ENCODE measurements at regions not wholly inside any gene's neighbourhood (a gene's known extent, or its start where the extent isn't known, plus 50 kb on each side); places are given as distances from the start of the nearest gene placed in this dataset.

DNA sequence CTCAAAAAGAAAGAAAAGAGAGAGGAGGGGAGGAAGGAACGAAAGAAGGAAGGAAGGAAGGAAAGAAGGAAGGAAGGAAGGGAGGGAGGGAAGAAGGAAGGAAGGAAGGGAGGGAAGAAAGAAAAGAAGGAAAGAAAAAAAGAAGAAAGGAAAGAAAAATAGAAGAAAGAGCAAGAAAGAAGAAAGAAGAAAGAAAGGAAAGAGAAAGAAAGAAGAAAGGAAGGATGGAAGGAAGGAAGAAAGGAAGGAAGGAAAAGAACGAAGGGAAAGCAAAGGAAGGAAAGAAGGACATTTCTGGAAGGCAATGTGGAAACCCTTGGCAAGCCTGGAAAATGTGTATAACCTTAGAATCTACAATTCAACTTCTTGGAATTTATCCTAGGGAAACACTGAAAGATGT, 150.4 kb upstream of the LHX1 start:
- TF ChIP-seq, protein P1, sequence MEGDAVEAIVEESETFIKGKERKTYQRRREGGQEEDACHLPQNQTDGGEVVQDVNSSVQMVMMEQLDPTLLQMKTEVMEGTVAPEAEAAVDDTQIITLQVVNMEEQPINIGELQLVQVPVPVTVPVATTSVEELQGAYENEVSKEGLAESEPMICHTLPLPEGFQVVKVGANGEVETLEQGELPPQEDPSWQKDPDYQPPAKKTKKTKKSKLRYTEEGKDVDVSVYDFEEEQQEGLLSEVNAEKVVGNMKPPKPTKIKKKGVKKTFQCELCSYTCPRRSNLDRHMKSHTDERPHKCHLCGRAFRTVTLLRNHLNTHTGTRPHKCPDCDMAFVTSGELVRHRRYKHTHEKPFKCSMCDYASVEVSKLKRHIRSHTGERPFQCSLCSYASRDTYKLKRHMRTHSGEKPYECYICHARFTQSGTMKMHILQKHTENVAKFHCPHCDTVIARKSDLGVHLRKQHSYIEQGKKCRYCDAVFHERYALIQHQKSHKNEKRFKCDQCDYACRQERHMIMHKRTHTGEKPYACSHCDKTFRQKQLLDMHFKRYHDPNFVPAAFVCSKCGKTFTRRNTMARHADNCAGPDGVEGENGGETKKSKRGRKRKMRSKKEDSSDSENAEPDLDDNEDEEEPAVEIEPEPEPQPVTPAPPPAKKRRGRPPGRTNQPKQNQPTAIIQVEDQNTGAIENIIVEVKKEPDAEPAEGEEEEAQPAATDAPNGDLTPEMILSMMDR (tag by site-specific recombination; IDR thresholded peaks at IDR 0.05): no peak
- TF ChIP-seq ZNF747 (tag by site-specific recombination; IDR thresholded peaks at IDR 0.05): no peak
- no peak for TF ChIP-seq MEIS1 (CRISPR knock-in tag; IDR thresholded peaks at IDR 0.05; ENCODE audit: borderline replicate concordance)
- no peak for TF ChIP-seq ZNF704 (tag by site-specific recombination; IDR thresholded peaks at IDR 0.05)
- TF ChIP-seq ZNF211 (tag by site-specific recombination; IDR thresholded peaks at IDR 0.05; ENCODE audit: low read depth): no peak
- no peak for TF ChIP-seq REST (tag by site-specific recombination; IDR thresholded peaks at IDR 0.05)
- no peak for TF ChIP-seq GFI1B (tag by site-specific recombination; IDR thresholded peaks at IDR 0.05)
- TF ChIP-seq, protein P2, sequence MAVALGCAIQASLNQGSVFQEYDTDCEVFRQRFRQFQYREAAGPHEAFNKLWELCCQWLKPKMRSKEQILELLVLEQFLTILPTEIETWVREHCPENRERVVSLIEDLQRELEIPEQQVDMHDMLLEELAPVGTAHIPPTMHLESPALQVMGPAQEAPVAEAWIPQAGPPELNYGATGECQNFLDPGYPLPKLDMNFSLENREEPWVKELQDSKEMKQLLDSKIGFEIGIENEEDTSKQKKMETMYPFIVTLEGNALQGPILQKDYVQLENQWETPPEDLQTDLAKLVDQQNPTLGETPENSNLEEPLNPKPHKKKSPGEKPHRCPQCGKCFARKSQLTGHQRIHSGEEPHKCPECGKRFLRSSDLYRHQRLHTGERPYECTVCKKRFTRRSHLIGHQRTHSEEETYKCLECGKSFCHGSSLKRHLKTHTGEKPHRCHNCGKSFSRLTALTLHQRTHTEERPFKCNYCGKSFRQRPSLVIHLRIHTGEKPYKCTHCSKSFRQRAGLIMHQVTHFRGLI (tag by site-specific recombination; IDR thresholded peaks at IDR 0.05): no peak
- TF ChIP-seq ZNF510 (tag by site-specific recombination; IDR thresholded peaks at IDR 0.05; ENCODE audit: insufficient replicate concordance): no peak
- TF ChIP-seq ZBTB49 (tag by site-specific recombination; IDR thresholded peaks at IDR 0.05; ENCODE audit: low read depth): no peak
- TF ChIP-seq ZNF221 (tag by site-specific recombination; IDR thresholded peaks at IDR 0.05; ENCODE audit: borderline replicate concordance): no peak
- TF ChIP-seq ZNF24 (tag by site-specific recombination; IDR thresholded peaks at IDR 0.05): no peak
- no peak for TF ChIP-seq SCRT2 (tag by site-specific recombination; IDR thresholded peaks at IDR 0.05)
- TF ChIP-seq, protein P3, sequence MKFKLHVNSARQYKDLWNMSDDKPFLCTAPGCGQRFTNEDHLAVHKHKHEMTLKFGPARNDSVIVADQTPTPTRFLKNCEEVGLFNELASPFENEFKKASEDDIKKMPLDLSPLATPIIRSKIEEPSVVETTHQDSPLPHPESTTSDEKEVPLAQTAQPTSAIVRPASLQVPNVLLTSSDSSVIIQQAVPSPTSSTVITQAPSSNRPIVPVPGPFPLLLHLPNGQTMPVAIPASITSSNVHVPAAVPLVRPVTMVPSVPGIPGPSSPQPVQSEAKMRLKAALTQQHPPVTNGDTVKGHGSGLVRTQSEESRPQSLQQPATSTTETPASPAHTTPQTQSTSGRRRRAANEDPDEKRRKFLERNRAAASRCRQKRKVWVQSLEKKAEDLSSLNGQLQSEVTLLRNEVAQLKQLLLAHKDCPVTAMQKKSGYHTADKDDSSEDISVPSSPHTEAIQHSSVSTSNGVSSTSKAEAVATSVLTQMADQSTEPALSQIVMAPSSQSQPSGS (tag by site-specific recombination; IDR thresholded peaks at IDR 0.05; ENCODE audit: low read depth): no peak

Measured in HEK293 (cell line).